Caco-2 (cell line): ENCODE measurements at regions not wholly inside any gene's neighbourhood (a gene's known extent, or its start where the extent isn't known, plus 50 kb on each side); places are given as distances from the start of the nearest gene placed in this dataset.

Experiments
- BruUV-seq: library from RNA; stranded (reverse); fragments of 400-500 nt; replicated peaks from 2 replicates; lab custom pipeline; 2021; lab: Mats Ljungman, UMichigan
- CTCF ChIA-PET: fragments of 300-600 bp; sonication (Branson Sonifier 250); formaldehyde crosslinking; loops from one replicate; lab custom pipeline; 2022; ENCODE audit warnings: antibody characterized with exemption; lab: Charles Lee
- POLR2A ChIA-PET: fragments of 300-600 bp; sonication (Branson Sonifier 250); formaldehyde crosslinking; loops from one replicate; lab custom pipeline; 2022; ENCODE audit warnings: antibody characterized with exemption; lab: Charles Lee
- DNase-seq, 2 experiments: peaks; one replicate each; pipeline versions ENCODE4 v3.0.0 to v3.0.0-alpha.2; 2020 to 2022
- H3K27me3 ChIP-seq: replicated peaks from 2 replicates; pipeline ENCODE4 v1.6.0; 2011; ENCODE audit warnings: low read length; ENCODE audit not compliant: control insufficient read depth, insufficient read depth
- H3K36me3 ChIP-seq: 2 replicates; pipeline ENCODE4 v1.5.1; 2011; ENCODE audit warnings: low read length; ENCODE audit not compliant: control insufficient read depth, insufficient read depth
- H3K4me1 ChIP-seq: fragments of 250-450 bp; sonication (Bioruptor Pico); 2 replicates; pipeline ENCODE4 v1.5.1; 2020; ENCODE audit warnings: mild to moderate bottlenecking
- H3K4me3 ChIP-seq: 2 replicates; pipeline ENCODE4 v1.5.1; 2011; ENCODE audit warnings: low read depth, mild to moderate bottlenecking, control low read depth, low read length
- H3K9me3 ChIP-seq: fragments of 250-450 bp; sonication (Bioruptor Pico); 2 replicates; pipeline ENCODE4 v1.5.1; 2020; ENCODE audit warnings: mild to moderate bottlenecking, moderate library complexity
- H3K27ac Mint-ChIP-seq: one replicate; pipeline ENCODE4 v1.8.0; 2022; ENCODE audit warnings: mixed read lengths; ENCODE audit not compliant: unreplicated experiment
- H3K27me3 Mint-ChIP-seq: one replicate; pipeline ENCODE4 v1.8.0; 2022; ENCODE audit warnings: mixed read lengths; ENCODE audit not compliant: insufficient read depth, unreplicated experiment
- H3K36me3 Mint-ChIP-seq: one replicate; pipeline ENCODE4 v1.8.0; 2022; ENCODE audit warnings: mild to moderate bottlenecking, mixed read lengths; ENCODE audit not compliant: insufficient read depth, unreplicated experiment
- H3K4me1 Mint-ChIP-seq: one replicate; pipeline ENCODE4 v1.8.0; 2022; ENCODE audit warnings: low read depth, mixed read lengths; ENCODE audit not compliant: unreplicated experiment
- H3K4me3 Mint-ChIP-seq: one replicate; pipeline ENCODE4 v1.8.0; 2022; ENCODE audit warnings: mild to moderate bottlenecking, moderate library complexity, mixed read lengths; ENCODE audit not compliant: unreplicated experiment
- H3K9me3 Mint-ChIP-seq: one replicate; pipeline ENCODE4 v1.8.0; 2022; ENCODE audit warnings: mixed read lengths; ENCODE audit not compliant: unreplicated experiment
- intact Hi-C: fragments of 100-400 bp; cut with micrococcal nuclease; formaldehyde crosslinking; loops from one replicate; pipeline ENCODE4 v1.10.0; 2022; ENCODE audit not compliant: unreplicated experiment
- TF ChIP-seq, protein P1 (sequence below), 2 experiments: fragments of 200-600 bp in 1 of 2; IDR thresholded peaks; 1 replicate in 1 of 2; 2 replicates in 1 of 2; pipeline versions ENCODE4 v1.5.1 to v1.8.0; 2011 to 2022; ENCODE audit warnings: antibody characterized with exemption in 1 of 2, control low read depth in 1 of 2, inconsistent platforms in 1 of 2, low read depth in 1 of 2, low read length in 1 of 2, mild to moderate bottlenecking in 1 of 2, moderate library complexity in 1 of 2; ENCODE audit not compliant: insufficient read depth in 1 of 2, severe bottlenecking in 1 of 2, unreplicated experiment in 1 of 2

DNA sequence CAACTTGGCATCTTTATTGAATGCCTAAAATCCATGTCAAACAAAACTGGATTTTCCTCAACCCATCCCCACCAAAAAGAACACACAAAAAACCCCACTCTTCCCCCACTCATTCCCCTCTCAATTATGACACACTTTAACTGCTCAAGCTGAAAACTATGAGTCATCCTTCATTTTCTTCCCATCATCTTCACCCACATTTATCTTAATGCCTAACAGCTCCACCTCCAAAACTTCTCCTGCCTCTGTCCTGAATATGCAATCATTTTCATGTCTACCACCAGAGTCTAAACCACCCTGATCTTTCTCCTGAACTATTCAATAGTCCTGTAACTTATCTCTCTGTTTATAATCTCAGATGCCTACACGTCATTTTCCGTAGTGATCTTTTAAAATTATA, 239.7 kb downstream of the BCAT1 start:
- Histone ChIP-seq H3K9me3 (no peaks in the 10 kb centered on the region), H3K36me3 (no peaks in the 10 kb centered on the region), H3K27me3 (no peaks in the 10 kb centered on the region), H3K4me1 (peaks cover 34% of the 10 kb centered on the region), H3K4me3 (no peak overlapping the region)
- Mint-ChIP-seq H3K4me1 (peaks cover 11% of the 10 kb centered on the region), H3K36me3 (peaks cover 12% of the 10 kb centered on the region), H3K9me3 (peaks cover 13% of the 10 kb centered on the region), H3K4me3 (no peak overlapping the region), H3K27me3 (no peaks in the 10 kb centered on the region), H3K27ac (no peak overlapping the region)
- DNase-seq: no peak
- no TSS peak for BruUV-seq
- TF ChIP-seq, protein P1, sequence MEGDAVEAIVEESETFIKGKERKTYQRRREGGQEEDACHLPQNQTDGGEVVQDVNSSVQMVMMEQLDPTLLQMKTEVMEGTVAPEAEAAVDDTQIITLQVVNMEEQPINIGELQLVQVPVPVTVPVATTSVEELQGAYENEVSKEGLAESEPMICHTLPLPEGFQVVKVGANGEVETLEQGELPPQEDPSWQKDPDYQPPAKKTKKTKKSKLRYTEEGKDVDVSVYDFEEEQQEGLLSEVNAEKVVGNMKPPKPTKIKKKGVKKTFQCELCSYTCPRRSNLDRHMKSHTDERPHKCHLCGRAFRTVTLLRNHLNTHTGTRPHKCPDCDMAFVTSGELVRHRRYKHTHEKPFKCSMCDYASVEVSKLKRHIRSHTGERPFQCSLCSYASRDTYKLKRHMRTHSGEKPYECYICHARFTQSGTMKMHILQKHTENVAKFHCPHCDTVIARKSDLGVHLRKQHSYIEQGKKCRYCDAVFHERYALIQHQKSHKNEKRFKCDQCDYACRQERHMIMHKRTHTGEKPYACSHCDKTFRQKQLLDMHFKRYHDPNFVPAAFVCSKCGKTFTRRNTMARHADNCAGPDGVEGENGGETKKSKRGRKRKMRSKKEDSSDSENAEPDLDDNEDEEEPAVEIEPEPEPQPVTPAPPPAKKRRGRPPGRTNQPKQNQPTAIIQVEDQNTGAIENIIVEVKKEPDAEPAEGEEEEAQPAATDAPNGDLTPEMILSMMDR (IDR thresholded peaks at IDR 0.05; ENCODE audit: insufficient read depth in 1 of 2, low read depth in 1 of 2, low read length in 1 of 2, severe bottlenecking in 1 of 2, unreplicated experiment in 1 of 2): no peak
- intact Hi-C loops: no loop called here
- ChIA-PET CTCF (no interaction called here), POLR2A (no interaction called here)

DNA sequence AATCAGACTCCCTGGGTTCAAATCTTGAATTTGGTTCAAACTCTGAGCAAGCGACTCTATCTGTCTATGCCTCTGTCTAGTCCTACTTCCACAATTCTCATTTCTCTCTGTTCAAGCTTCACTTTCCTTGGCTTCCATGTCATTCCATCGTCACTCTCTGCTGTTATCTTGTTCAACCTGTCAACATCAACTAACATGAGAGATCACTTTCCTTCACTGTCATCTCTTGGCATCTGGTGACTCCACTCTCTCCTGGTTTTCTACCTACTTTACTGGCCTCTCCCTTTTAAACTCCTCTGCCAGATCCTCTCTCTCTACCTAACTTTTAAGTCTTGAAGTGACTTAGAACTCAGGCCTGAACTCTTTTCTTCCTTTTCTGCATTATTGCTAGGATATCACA, 240.2 kb downstream of the BCAT1 start:
- no peak for DNase-seq
- Histone ChIP-seq H3K27me3 (no peaks in the 10 kb centered on the region), H3K36me3 (no peaks in the 10 kb centered on the region), H3K4me1 (peaks cover 34% of the 10 kb centered on the region), H3K4me3 (no peak overlapping the region), H3K9me3 (no peaks in the 10 kb centered on the region)
- CTCF ChIA-PET: no interaction called here
- BruUV-seq: no TSS peak
- Mint-ChIP-seq H3K27ac (no peak overlapping the region), H3K9me3 (peaks cover 15% of the 10 kb centered on the region), H3K36me3 (peaks cover 12% of the 10 kb centered on the region), H3K27me3 (no peaks in the 10 kb centered on the region), H3K4me1 (peaks cover 11% of the 10 kb centered on the region), H3K4me3 (no peak overlapping the region)
- intact Hi-C loops: no loop called here
- POLR2A ChIA-PET: no interaction called here
- TF ChIP-seq, protein P1 (IDR thresholded peaks at IDR 0.05; ENCODE audit: insufficient read depth in 1 of 2, low read depth in 1 of 2, low read length in 1 of 2, severe bottlenecking in 1 of 2, unreplicated experiment in 1 of 2): no peak

DNA sequence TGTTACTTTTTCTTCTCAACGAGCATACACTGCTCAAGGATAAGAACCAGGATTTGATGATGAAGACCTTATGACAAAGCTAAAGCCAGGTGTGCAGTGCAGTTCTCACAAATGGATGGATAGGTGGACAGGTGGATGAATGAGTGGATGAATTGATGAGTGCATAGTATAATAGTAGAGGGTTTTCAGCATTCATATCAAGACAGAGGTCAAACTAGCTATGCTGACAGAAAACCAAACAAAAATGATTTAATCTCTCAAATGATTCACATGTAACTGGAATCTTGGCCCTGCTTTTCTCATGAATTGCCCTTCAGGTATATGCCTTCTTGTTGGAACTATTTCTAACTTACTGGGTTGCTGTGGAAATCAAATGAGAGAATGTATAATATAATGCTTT, 240.9 kb downstream of the BCAT1 start:
- no TSS peak for BruUV-seq
- Mint-ChIP-seq H3K27ac (no peak overlapping the region), H3K4me3 (no peak overlapping the region), H3K9me3 (peaks cover 14% of the 10 kb centered on the region), H3K27me3 (no peaks in the 10 kb centered on the region), H3K36me3 (peaks cover 7% of the 10 kb centered on the region), H3K4me1 (peaks cover 11% of the 10 kb centered on the region)
- Histone ChIP-seq H3K9me3 (no peaks in the 10 kb centered on the region), H3K27me3 (no peaks in the 10 kb centered on the region), H3K4me3 (no peak overlapping the region), H3K4me1 (peaks cover 34% of the 10 kb centered on the region), H3K36me3 (no peaks in the 10 kb centered on the region)
- intact Hi-C loops: no loop called here
- POLR2A ChIA-PET: no interaction called here
- TF ChIP-seq, protein P1 (IDR thresholded peaks at IDR 0.05; ENCODE audit: insufficient read depth in 1 of 2, low read depth in 1 of 2, low read length in 1 of 2, severe bottlenecking in 1 of 2, unreplicated experiment in 1 of 2): no peak
- DNase-seq: no peak
- CTCF ChIA-PET: interaction anchor here (0.5 kb wide), 1 partner anchor 709 kb away, joined by 5 read pairs; no protein-coding TSS in a partner anchor
